GM18499 (cell line): ENCODE measurements at regions not wholly inside any gene's neighbourhood (a gene's known extent, or its start where the extent isn't known, plus 50 kb on each side); places are given as distances from the start of the nearest gene placed in this dataset.

Experiments
- ATAC-seq: cut with Tn5 transposase; IDR thresholded peaks from one replicate; pipeline ENCODE4 v1.9.1; 2021; ENCODE audit warnings: moderate number of reproducible peaks; ENCODE audit not compliant: insufficient read depth, unreplicated experiment

- ATAC-seq: no peak
Measured at GRCh38 chr5:174189654-174190541, 144.4 kb downstream of the NSG2 start.

- no peak for ATAC-seq
Measured at GRCh38 chr5:174191076-174191475, 145.6 kb downstream of the NSG2 start.

GRCh38 chr5:174191850-174192655, 146.5 kb downstream of the NSG2 start:
- no peak for ATAC-seq

GRCh38 chr5:174192901-174193300, 147.4 kb downstream of the NSG2 start:
- no peak for ATAC-seq

- ATAC-seq: no peak
Measured at GRCh38 chr5:174195517-174195916, 150.0 kb downstream of the NSG2 start.

GRCh38 chr5:174197929-174198328, 152.4 kb downstream of the NSG2 start:
- ATAC-seq: no peak

GRCh38 chr5:174198541-174198940, 153.0 kb downstream of the NSG2 start:
- ATAC-seq: no peak

- no peak for ATAC-seq
Measured at GRCh38 chr5:174202996-174203395, 157.5 kb downstream of the NSG2 start.

GRCh38 chr5:174204535-174205313, 159.2 kb downstream of the NSG2 start:
- no peak for ATAC-seq

GRCh38 chr5:174205939-174206338, 160.4 kb downstream of the NSG2 start:
- no peak for ATAC-seq

- ATAC-seq: no peak
Measured at GRCh38 chr5:174210596-174211276, 165.2 kb downstream of the NSG2 start.

GRCh38 chr5:174211277-174211626, 165.7 kb downstream of the NSG2 start:
- no peak for ATAC-seq

- ATAC-seq: no peak
Measured at GRCh38 chr5:174217527-174217926, 172.0 kb downstream of the NSG2 start.

- no peak for ATAC-seq
Measured at GRCh38 chr5:174218162-174218561, 172.7 kb downstream of the NSG2 start.

GRCh38 chr5:174220417-174220816, 174.9 kb downstream of the NSG2 start:
- ATAC-seq: no peak

- no peak for ATAC-seq
Measured at GRCh38 chr5:174221436-174221835, 175.9 kb downstream of the NSG2 start.

- no peak for ATAC-seq
Measured at GRCh38 chr5:174221946-174222345, 176.4 kb downstream of the NSG2 start.

GRCh38 chr5:174222891-174223290, 177.4 kb downstream of the NSG2 start:
- ATAC-seq: no peak

GRCh38 chr5:174223355-174223754, 177.8 kb downstream of the NSG2 start:
- no peak for ATAC-seq

GRCh38 chr5:174229068-174229467, 183.6 kb downstream of the NSG2 start:
- no peak for ATAC-seq
